NCI-H1105 treated with DMSO at 0.1 percent for 48 hours (cell line): ENCODE measurements at regions not wholly inside any gene's neighbourhood (a gene's known extent, or its start where the extent isn't known, plus 50 kb on each side); places are given as distances from the start of the nearest gene placed in this dataset.

Experiments used
- DNase-seq: peaks from one replicate; lab custom pipeline; 2025; lab: John Stamatoyannopoulos, UW

DNA sequence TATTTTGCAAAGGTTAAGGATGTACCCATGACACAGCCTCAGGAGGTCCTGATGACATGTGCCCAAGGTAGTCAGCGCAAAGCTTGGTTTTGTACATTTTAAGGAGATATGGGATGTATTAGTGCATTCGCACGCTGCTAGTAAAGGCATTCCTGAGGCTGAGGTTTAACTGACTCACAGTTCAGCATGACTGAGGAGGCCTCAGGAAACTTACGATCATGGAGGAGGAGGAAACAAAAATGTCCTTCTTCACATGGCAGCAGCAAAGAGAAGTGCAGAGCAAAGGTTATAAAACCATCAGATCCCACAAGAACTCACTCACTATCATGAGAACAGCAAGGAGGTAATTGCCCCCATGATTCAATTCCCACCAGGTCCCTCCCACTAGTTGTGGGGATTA is 1017.4 kb downstream of the EFNB2 start:
- DNase-seq, result no peak

GRCh38 chr13:105514401-105514800 is 1021.1 kb downstream of the EFNB2 start:
- no peak for DNase-seq

DNA sequence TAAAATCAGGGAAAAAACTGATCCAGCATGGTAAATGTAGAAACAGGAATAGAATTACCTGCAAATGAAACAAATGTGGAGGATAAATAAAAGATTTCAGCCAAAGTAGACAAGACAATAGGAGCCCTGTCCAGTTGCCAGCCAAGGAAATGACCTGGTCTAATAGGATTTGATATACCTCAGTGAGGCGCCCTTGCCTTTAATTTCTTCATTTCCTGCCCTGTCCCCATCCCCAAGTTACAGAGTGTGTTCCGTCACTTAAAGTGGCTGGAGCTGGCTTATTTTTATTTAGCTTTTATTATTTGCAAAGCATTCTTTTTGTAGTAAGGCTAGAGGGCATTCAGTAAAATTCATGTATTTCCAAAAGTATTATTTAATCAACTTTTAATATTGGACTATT is 1022.0 kb downstream of the EFNB2 start:
- DNase-seq, result no peak

DNA sequence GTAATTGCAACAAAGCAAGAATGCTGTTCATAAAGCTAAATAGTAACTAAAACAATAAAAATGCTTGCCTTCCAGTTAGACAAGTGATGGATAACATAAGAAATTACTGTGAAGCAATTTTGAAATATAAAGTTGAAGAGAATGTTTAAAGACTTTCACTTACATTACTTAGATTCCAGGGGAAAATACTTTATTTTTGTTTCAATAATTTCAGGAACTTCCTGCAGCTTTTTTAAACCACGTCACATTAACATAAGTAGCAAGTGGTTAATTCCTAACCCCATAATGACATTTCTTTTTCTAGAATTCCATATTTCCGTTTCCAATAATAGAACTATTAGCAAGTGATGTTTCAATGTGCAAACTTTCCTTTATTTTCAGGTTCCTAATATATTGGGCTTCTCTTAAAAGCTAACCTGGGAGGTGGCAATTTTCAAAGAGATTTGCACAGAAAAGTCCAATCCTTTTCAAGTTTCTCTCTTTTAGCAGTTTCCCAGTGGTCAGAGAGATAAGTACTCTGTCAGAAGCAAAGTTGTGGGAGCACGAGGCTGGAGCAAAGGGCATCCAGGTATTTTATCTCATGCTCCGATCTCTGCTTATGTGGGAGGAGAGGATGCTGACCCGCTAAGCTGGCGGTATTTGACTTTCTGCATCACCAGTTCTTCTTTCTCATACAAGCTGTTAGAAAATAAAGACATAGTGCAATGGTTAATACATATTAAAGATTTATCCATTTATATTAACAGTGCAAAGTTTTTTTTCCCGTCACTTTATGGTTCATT is 1025.3 kb downstream of the EFNB2 start:
- no peak for DNase-seq

DNA sequence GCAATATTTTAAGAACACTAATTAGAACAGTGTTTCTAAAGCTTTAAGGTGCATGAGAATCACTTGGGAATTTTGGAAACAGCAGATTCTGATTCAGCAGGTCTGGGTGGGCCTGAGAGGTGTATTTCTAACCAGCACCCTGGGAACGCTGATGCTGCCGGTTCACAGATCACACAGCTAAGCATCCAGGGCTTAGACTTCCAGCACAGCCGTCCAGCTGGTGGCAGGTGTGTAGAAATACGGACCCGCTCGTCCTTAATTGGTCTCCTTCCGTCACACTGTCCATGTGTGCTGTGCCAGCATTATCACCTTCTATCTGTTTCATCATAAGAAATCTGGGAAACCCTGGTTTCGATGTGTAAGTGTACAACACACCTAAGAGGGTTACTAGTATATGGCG is 1029.0 kb downstream of the EFNB2 start:
- DNase-seq, result no peak

DNA sequence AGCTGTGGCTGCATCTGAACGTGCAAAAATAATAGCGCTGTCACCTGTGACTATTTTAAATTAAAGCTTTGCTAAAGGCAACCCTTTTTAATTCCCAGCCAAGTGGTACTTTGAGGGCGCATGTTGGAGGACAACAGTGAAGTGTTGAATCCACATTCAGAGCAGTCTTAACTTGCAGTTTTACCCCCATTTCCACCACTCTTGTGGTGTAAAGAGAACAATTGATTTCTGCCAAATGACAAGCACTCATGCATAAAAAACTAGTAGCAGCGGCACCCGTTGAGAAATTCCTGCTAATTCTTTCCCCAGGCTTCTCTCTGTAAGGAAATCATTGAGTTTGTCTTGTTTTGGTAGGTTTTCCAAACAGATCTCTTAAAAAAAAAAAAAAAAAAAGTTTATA is 1033.3 kb downstream of the EFNB2 start:
- DNase-seq, result no peak

DNA sequence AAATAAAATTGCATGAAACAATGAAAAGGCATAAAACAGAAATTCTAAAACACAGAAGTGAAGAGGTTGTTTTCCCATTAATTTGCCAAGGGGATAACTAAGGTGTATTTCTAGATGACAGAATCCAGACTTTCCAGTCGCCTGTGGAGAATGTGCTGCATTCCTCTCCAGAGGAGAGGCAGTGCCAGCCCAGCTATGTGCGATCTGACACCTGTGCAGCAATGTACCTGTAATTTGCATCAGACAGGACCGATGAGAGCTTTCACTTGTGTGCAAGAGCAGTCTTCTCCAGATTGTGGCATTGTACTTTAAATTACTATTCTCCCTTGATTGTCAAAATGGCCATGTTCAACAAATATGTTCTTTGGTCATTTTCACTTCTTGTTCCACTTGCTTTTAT is 1037.9 kb downstream of the EFNB2 start:
- DNase-seq, result no peak

- DNase-seq, result no peak
These were observed 1043.2 kb downstream of the EFNB2 start for GRCh38 chr13:105492216-105492615.

DNA sequence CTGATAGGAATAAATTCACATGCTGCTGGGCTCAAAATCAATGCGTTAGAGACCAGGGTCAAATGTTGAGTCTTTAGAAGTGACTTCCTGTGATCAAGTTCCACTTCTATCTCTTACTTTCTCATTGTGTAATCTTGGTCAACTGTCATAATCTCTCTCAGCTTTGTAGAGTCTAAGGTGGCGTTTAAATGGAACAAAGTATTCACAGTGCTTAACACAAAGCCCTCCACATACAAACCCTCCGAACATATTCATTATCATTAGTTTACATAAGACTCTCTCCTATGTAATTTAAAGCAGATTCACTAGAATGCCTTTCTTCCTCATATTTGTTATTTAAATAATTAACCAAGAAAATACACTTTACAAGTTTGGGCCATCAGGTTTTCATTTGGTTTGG is 1044.1 kb downstream of the EFNB2 start:
- DNase-seq, result no peak

DNA sequence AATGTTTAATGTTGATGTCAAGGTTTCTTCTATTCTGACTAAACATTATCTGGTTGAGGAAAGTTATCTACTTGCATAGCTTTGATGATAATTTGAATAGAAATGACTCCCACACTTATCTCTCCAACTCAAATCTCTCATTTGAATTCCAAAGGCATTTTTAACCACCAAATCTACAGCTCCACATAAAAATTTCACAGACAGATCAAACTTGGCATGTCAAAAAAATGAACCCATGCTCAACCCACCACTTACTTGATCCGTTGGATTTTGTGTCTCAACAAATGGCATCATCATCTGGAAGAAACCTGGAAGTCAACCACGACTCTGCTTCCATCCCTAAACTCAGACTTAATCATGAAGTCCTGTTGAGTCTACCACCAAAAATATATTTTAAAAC is 1050.4 kb downstream of the EFNB2 start:
- DNase-seq, result no peak

DNA sequence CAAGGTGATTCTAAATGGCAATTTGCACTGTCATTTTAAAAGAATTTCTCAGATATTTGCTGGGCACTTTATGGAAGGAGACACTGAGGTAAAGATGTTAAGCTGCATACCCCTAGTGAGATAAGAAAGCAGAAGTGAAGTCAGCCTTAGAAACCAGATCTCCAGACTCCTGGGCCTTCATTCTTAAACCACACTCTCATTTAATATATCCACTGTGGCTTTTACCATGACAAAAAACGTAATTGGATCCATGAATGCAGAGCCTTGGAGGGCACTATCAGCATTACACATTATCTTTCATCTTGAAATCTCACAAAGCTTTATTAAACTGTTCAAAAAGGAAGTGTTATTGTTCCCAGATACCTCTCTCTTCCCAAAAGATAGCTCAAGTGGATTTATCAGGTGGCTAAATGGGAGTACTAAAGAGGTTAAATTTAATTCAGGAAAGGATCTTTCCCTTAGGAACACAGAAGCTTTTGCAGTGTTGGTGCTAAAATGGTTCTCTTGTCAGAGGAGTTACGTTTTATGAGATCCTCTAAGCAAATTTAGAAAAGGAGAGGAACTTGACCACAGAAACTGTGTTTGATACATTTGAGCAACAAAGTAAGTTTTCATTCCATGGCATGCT is 1060.4 kb downstream of the EFNB2 start:
- DNase-seq, result no peak

- DNase-seq, result no peak
These were observed 1063.8 kb downstream of the EFNB2 start for GRCh38 chr13:105471673-105472072.

DNA sequence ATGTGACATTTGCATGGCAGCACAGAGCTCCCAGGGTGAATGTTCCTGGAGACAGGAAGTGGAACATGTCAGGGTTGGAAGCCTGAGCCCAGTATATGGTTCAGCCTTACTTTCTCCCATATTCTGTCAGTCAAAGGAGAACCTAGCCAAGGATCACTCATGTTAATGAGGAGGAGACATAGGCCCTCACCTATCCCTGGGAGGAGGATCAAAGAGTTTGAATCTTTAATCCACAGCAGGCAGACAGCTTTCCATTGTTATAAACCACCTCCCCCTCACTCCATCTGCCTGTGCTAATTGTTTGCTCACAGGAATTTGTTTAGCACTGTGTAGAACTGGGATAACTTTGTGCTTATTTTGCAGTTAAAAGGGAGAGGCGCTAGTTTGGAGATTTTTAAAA is 1069.1 kb downstream of the EFNB2 start:
- no peak for DNase-seq

- DNase-seq, result no peak
These were observed 1069.7 kb downstream of the EFNB2 start, which contains the start of gene DAOA for GRCh38 chr13:105465745-105466144. Gene DAOA, plus strand, starts transcription at chr13:105466045.

GRCh38 chr13:105465251-105465650 is 1070.2 kb downstream of the EFNB2 start:
- DNase-seq, result no peak

- DNase-seq, result no peak
These were observed 1071.2 kb downstream of the EFNB2 start for GRCh38 chr13:105464249-105464648.

DNA sequence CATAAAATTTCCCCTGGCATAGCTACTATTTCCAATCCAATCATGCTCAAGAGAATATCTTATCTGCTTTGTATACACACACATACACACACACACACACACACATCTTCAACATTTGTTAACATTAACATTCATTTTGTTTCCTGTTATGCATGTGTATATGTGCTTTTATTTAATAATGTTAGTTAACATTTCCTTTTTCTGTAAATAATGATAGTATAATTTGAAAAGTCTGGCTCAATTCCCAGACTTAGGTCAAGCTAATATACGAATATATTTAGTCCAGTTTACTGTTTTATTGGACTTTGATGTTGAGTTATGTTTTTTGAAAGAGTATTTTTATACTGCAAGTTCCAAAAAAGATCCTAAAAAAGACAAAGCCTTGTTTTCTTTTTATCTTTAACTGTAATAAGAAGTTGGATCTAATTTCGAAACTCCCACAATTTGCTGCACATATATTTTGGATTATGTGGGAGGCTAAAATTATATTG is 1072.4 kb downstream of the EFNB2 start:
- no peak for DNase-seq

DNA sequence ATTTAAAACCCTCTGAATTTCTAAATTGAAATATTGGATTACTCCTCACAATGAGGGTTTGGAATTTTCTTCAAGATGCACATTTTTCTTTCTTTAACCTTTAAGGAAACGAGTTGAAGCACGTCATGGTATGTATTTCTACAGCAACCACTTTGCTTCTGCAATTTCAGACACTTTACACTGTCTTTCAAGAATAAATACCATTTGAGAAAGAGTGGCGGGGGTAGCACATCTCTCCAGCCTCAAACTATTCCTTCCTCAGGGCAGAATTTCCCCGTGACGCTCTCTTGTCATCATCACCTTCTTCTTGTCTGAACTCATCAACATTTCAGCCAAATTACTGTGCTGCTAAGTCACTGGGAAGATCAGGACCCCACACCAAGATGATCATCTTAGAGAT is 1073.4 kb downstream of the EFNB2 start:
- DNase-seq, result no peak

GRCh38 chr13:105452895-105453294 is 1082.6 kb downstream of the EFNB2 start:
- no peak for DNase-seq

GRCh38 chr13:105450784-105451183 is 1084.7 kb downstream of the EFNB2 start:
- DNase-seq, result no peak

GRCh38 chr13:105448811-105449210 is 1086.7 kb downstream of the EFNB2 start:
- DNase-seq, result no peak

DNA sequence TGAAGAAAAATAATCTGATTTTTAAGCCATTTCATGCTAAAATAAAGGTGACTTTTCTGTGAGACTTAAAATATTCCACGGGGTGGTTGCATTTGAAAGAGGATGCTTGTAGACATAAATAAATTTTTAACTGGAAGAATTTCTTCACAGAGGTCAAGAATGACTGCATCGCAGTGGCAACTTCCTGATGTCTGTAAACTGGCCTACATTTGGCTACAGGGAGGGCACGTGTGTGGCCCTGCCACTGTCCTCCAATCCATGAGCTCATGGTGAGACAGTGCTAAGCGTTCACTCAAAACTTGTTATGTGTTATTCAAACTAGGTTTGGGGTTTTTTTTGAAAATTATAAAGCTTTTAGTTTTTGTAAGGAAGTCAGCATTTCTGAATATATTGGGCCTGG is 1089.3 kb downstream of the EFNB2 start:
- no peak for DNase-seq

- DNase-seq, result no peak
These were observed 1089.7 kb downstream of the EFNB2 start for GRCh38 chr13:105445796-105446195.
